CD4-positive, alpha-beta memory T cell (primary cell): ENCODE measurements at regions not wholly inside any gene's neighbourhood (a gene's known extent, or its start where the extent isn't known, plus 50 kb on each side); places are given as distances from the start of the nearest gene placed in this dataset.

Experiments
- CTCF ChIA-PET: fragments of 350-600 bp; sonication (Branson Sonifier 250); formaldehyde crosslinking; loops from one replicate; lab custom pipeline; 2021; ENCODE audit warnings: inconsistent platforms; ENCODE audit not compliant: partially characterized antibody; lab: Charles Lee
- POLR2A ChIA-PET: fragments of 350-600 bp; sonication (Branson Sonifier 250); formaldehyde crosslinking; loops from one replicate; lab custom pipeline; 2021; ENCODE audit not compliant: partially characterized antibody; lab: Charles Lee
- DNase-seq, 5 donors: peaks; one replicate each; pipeline versions ENCODE4 v3.0.0 to v3.0.0-alpha.2; 2020 to 2022; ENCODE audit warnings: mixed read lengths in 1 of 5
- H3K27ac ChIP-seq: one replicate; pipeline ENCODE4 v1.7.0; 2013; ENCODE audit warnings: low read depth, low read length
- H3K27me3 ChIP-seq: 2 replicates; pipeline ENCODE4 v1.7.0; 2013; ENCODE audit warnings: mild to moderate bottlenecking, low read length, moderate library complexity; ENCODE audit not compliant: insufficient read depth
- H3K36me3 ChIP-seq: 2 replicates; pipeline ENCODE4 v1.7.0; 2013; ENCODE audit warnings: mild to moderate bottlenecking, low read length, moderate library complexity; ENCODE audit not compliant: insufficient read depth
- H3K4me1 ChIP-seq: 2 replicates; pipeline ENCODE4 v1.7.0; 2013; ENCODE audit warnings: mild to moderate bottlenecking, low read length, moderate library complexity; ENCODE audit not compliant: insufficient read depth
- H3K4me3 ChIP-seq, 2 donors: one replicate each; pipeline ENCODE4 v1.7.0; 2013; ENCODE audit warnings: low read length in 2 of 2, mild to moderate bottlenecking in 1 of 2
- H3K9me3 ChIP-seq, 2 donors: one replicate each; pipeline ENCODE4 v1.7.0; 2013; ENCODE audit warnings: low read length in 2 of 2, control low read depth in 1 of 2; ENCODE audit not compliant: control insufficient read depth in 1 of 2
- H3K27ac Mint-ChIP-seq, 7 donors: one replicate each; pipeline ENCODE4 v1.8.0; 2020 to 2021; ENCODE audit warnings: mixed read lengths in 7 of 7, mild to moderate bottlenecking in 6 of 7, inconsistent platforms in 3 of 7, moderate library complexity in 3 of 7
- H3K27me3 Mint-ChIP-seq, 2 donors: one replicate each; pipeline ENCODE4 v1.8.0; 2020 to 2021; ENCODE audit warnings: mixed read lengths in 2 of 2
- H3K36me3 Mint-ChIP-seq, 2 donors: one replicate each; pipeline ENCODE4 v1.8.0; 2020 to 2021; ENCODE audit warnings: mixed read lengths in 2 of 2, inconsistent platforms in 1 of 2, mild to moderate bottlenecking in 1 of 2
- H3K4me1 Mint-ChIP-seq, 4 donors: one replicate each; pipeline ENCODE4 v1.8.0; 2020 to 2021; ENCODE audit warnings: mixed read lengths in 4 of 4, mild to moderate bottlenecking in 1 of 4
- H3K4me3 Mint-ChIP-seq, 8 donors: one replicate each; pipeline ENCODE4 v1.8.0; 2020 to 2021; ENCODE audit warnings: mixed read lengths in 8 of 8, mild to moderate bottlenecking in 7 of 8, moderate library complexity in 6 of 8, inconsistent platforms in 3 of 8
- H3K9me3 Mint-ChIP-seq, 8 donors: one replicate each; pipeline ENCODE4 v1.8.0; 2020 to 2021; ENCODE audit warnings: mixed read lengths in 8 of 8, mild to moderate bottlenecking in 5 of 8, inconsistent platforms in 3 of 8, moderate library complexity in 1 of 8
- intact Hi-C: fragments of 100-400 bp; cut with micrococcal nuclease; formaldehyde crosslinking; loops from one replicate; pipeline ENCODE4 v1.15.1; 2023

GRCh38 chr6:113129991-113130390, 727.2 kb upstream of the MARCKS start:
- DNase-seq: no peak
- Mint-ChIP-seq H3K27me3 (no peaks in the 10 kb centered on the region), H3K9me3 (peaks cover 0 to 2% (median 0%) of the 10 kb centered on the region in 8 donors), H3K4me1 (no peaks in the 10 kb centered on the region), H3K4me3 (no peak overlapping the region), H3K27ac (no peak overlapping the region), H3K36me3 (no peaks in the 10 kb centered on the region)
- no peaks in the 10 kb centered on the region for H3K4me1 ChIP-seq
- H3K27ac ChIP-seq: no peak overlapping the region
- ChIA-PET POLR2A (no interaction called here), CTCF (no interaction called here)
- no peaks in the 10 kb centered on the region for H3K9me3 ChIP-seq
- intact Hi-C loops: no loop called here
- H3K36me3 ChIP-seq: no peaks in the 10 kb centered on the region
- H3K4me3 ChIP-seq: no peak overlapping the region
- H3K27me3 ChIP-seq: no peaks in the 10 kb centered on the region

GRCh38 chr6:113137426-113137825, 719.7 kb upstream of the MARCKS start:
- ChIA-PET CTCF (no interaction called here), POLR2A (interaction anchor here (0.7 kb wide), 1 partner anchor 10 kb away, joined by 4 read pairs; no protein-coding TSS in a partner anchor)
- Histone ChIP-seq H3K9me3 (no peaks in the 10 kb centered on the region), H3K27ac (no peak overlapping the region), H3K36me3 (no peaks in the 10 kb centered on the region), H3K27me3 (no peaks in the 10 kb centered on the region), H3K4me1 (no peaks in the 10 kb centered on the region), H3K4me3 (no peak overlapping the region)
- Mint-ChIP-seq H3K27ac (no peak overlapping the region), H3K9me3 (peaks cover 0 to 7% (median 1%) of the 10 kb centered on the region in 8 donors), H3K27me3 (no peaks in the 10 kb centered on the region), H3K36me3 (no peaks in the 10 kb centered on the region), H3K4me1 (no peaks in the 10 kb centered on the region), H3K4me3 (no peak overlapping the region)
- no peak for DNase-seq
- intact Hi-C loops: no loop called here

- no peaks in the 10 kb centered on the region for H3K27me3 ChIP-seq
- intact Hi-C loops: no loop called here
- H3K4me1 ChIP-seq: no peaks in the 10 kb centered on the region
- no peaks in the 10 kb centered on the region for H3K36me3 Mint-ChIP-seq
- no peaks in the 10 kb centered on the region for H3K4me1 Mint-ChIP-seq
- no peak overlapping the region for H3K27ac Mint-ChIP-seq
- no peaks in the 10 kb centered on the region for H3K9me3 ChIP-seq
- no peak overlapping the region for H3K27ac ChIP-seq
- no peak for DNase-seq
- no peaks in the 10 kb centered on the region for H3K27me3 Mint-ChIP-seq
- POLR2A ChIA-PET: no interaction called here
- no peak overlapping the region for H3K4me3 Mint-ChIP-seq
- H3K36me3 ChIP-seq: no peaks in the 10 kb centered on the region
- peaks cover 0 to 7% (median 2%) of the 10 kb centered on the region in 8 donors for H3K9me3 Mint-ChIP-seq
- H3K4me3 ChIP-seq: no peak overlapping the region
- CTCF ChIA-PET: no interaction called here
Measured at GRCh38 chr6:113140721-113141120, 716.4 kb upstream of the MARCKS start.

- no peak overlapping the region for H3K27ac Mint-ChIP-seq
Measured at GRCh38 chr6:113141901-113142300, 715.2 kb upstream of the MARCKS start.

GRCh38 chr6:113142671-113143174, 714.4 kb upstream of the MARCKS start:
- no peaks in the 10 kb centered on the region for H3K36me3 Mint-ChIP-seq
- Histone ChIP-seq H3K27me3 (no peaks in the 10 kb centered on the region), H3K27ac (no peak overlapping the region), H3K9me3 (no peaks in the 10 kb centered on the region), H3K36me3 (no peaks in the 10 kb centered on the region), H3K4me1 (no peaks in the 10 kb centered on the region), H3K4me3 (no peak overlapping the region)
- CTCF ChIA-PET: no interaction called here
- H3K27me3 Mint-ChIP-seq: no peaks in the 10 kb centered on the region
- H3K4me1 Mint-ChIP-seq: no peaks in the 10 kb centered on the region
- H3K27ac Mint-ChIP-seq: no peak overlapping the region
- POLR2A ChIA-PET: no interaction called here
- H3K9me3 Mint-ChIP-seq: peaks cover 0 to 7% (median 1%) of the 10 kb centered on the region in 8 donors
- DNase-seq: no peak
- intact Hi-C loops: no loop called here
- no peak overlapping the region for H3K4me3 Mint-ChIP-seq

More at GRCh38 chr6:113141901-113142300, 715.2 kb upstream of the MARCKS start:
- Histone ChIP-seq H3K4me1 (no peaks in the 10 kb centered on the region), H3K9me3 (no peaks in the 10 kb centered on the region), H3K27me3 (no peaks in the 10 kb centered on the region), H3K4me3 (no peak overlapping the region), H3K36me3 (no peaks in the 10 kb centered on the region), H3K27ac (no peak overlapping the region)
- Mint-ChIP-seq H3K4me1 (no peaks in the 10 kb centered on the region), H3K4me3 (no peak overlapping the region), H3K27me3 (no peaks in the 10 kb centered on the region), H3K9me3 (peaks cover 0 to 7% (median 1%) of the 10 kb centered on the region in 8 donors), H3K36me3 (no peaks in the 10 kb centered on the region)
- POLR2A ChIA-PET: no interaction called here
- intact Hi-C loops: no loop called here
- CTCF ChIA-PET: no interaction called here
- DNase-seq: no peak

- Mint-ChIP-seq H3K27ac (no peak overlapping the region), H3K9me3 (peaks cover 0 to 7% (median 1%) of the 10 kb centered on the region in 8 donors), H3K4me3 (no peak overlapping the region), H3K36me3 (no peaks in the 10 kb centered on the region), H3K27me3 (no peaks in the 10 kb centered on the region), H3K4me1 (no peaks in the 10 kb centered on the region)
- H3K27ac ChIP-seq: no peak overlapping the region
- H3K9me3 ChIP-seq: no peaks in the 10 kb centered on the region
- no peaks in the 10 kb centered on the region for H3K4me1 ChIP-seq
- no peak overlapping the region for H3K4me3 ChIP-seq
- intact Hi-C loops: no loop called here
- no peaks in the 10 kb centered on the region for H3K36me3 ChIP-seq
- ChIA-PET POLR2A (no interaction called here), CTCF (no interaction called here)
- no peak for DNase-seq
- H3K27me3 ChIP-seq: no peaks in the 10 kb centered on the region
Measured at GRCh38 chr6:113143206-113143605, 713.9 kb upstream of the MARCKS start.

GRCh38 chr6:113144117-113144516, 713.0 kb upstream of the MARCKS start:
- Histone ChIP-seq H3K27me3 (no peaks in the 10 kb centered on the region), H3K4me1 (no peaks in the 10 kb centered on the region), H3K4me3 (no peak overlapping the region), H3K36me3 (no peaks in the 10 kb centered on the region), H3K9me3 (no peaks in the 10 kb centered on the region), H3K27ac (no peak overlapping the region)
- no peaks in the 10 kb centered on the region for H3K36me3 Mint-ChIP-seq
- peaks cover 0 to 7% (median 1%) of the 10 kb centered on the region in 8 donors for H3K9me3 Mint-ChIP-seq
- POLR2A ChIA-PET: no interaction called here
- H3K4me1 Mint-ChIP-seq: no peaks in the 10 kb centered on the region
- CTCF ChIA-PET: no interaction called here
- no peak overlapping the region for H3K27ac Mint-ChIP-seq
- H3K27me3 Mint-ChIP-seq: no peaks in the 10 kb centered on the region
- H3K4me3 Mint-ChIP-seq: no peak overlapping the region
- no peak for DNase-seq
- intact Hi-C loops: no loop called here

- H3K27ac Mint-ChIP-seq: no peak overlapping the region
- Histone ChIP-seq H3K4me1 (no peaks in the 10 kb centered on the region), H3K9me3 (no peaks in the 10 kb centered on the region), H3K36me3 (no peaks in the 10 kb centered on the region), H3K27ac (no peak overlapping the region), H3K4me3 (no peak overlapping the region), H3K27me3 (no peaks in the 10 kb centered on the region)
- no peaks in the 10 kb centered on the region for H3K36me3 Mint-ChIP-seq
- H3K4me3 Mint-ChIP-seq: no peak overlapping the region
- ChIA-PET CTCF (no interaction called here), POLR2A (interaction anchor here (0.6 kb wide), 1 partner anchor 9 kb away, joined by 4 read pairs; no protein-coding TSS in a partner anchor)
- no peaks in the 10 kb centered on the region for H3K27me3 Mint-ChIP-seq
- H3K9me3 Mint-ChIP-seq: peaks cover 0 to 7% (median 2%) of the 10 kb centered on the region in 8 donors
- no peak for DNase-seq
- intact Hi-C loops: no loop called here
- no peaks in the 10 kb centered on the region for H3K4me1 Mint-ChIP-seq
Measured at GRCh38 chr6:113146878-113147277, 710.3 kb upstream of the MARCKS start.
